Mammary epithelial cell (primary cell): ENCODE measurements at regions not wholly inside any gene's neighbourhood (a gene's known extent, or its start where the extent isn't known, plus 50 kb on each side); places are given as distances from the start of the nearest gene placed in this dataset.

Source experiments
- CTCF ChIP-seq, 2 donors: IDR thresholded peaks in 1 of 2; conservative IDR thresholded peaks in 1 of 2; 2 replicates each; pipeline ENCODE4 v1.5.1; 2011 to 2012; ENCODE audit warnings: inconsistent platforms in 2 of 2, low read length in 2 of 2, mild to moderate bottlenecking in 2 of 2, control low read depth in 1 of 2, low read depth in 1 of 2; ENCODE audit not compliant: insufficient read depth in 1 of 2; ENCODE audit errors: extremely low read depth in 1 of 2
- EZH2 ChIP-seq: IDR thresholded peaks from 2 replicates; pipeline ENCODE4 v1.6.1; 2012; ENCODE audit warnings: low read length, inconsistent platforms, borderline replicate concordance

GRCh38 chr7:34438436-34438835, 219.6 kb upstream of the NPSR1 start:
- TF ChIP-seq CTCF (conservative IDR thresholded peaks at IDR 0.05 in 1 of 2, IDR thresholded peaks at IDR 0.05 in 1 of 2; ENCODE audit: extremely low read depth in 1 of 2, insufficient read depth in 1 of 2, low read depth in 1 of 2, low read length in 2 of 2) (no peak), EZH2 (no peak)
